ENCODE measurements at regions not wholly inside any gene's neighbourhood (a gene's known extent, or its start where the extent isn't known, plus 50 kb on each side); places are given as distances from the start of the nearest gene placed in this dataset.

GRCh38 chr2:198883604-198884003 is 574.1 kb downstream of the SATB2 start:
- Histone ChIP-seq H3K4me3 (no peak overlapping the region), H3K4me1 (no peaks in the 10 kb centered on the region), H3K27ac (no peak overlapping the region), H3K9me3 (no peaks in the 10 kb centered on the region), H3K36me3 (no peaks in the 10 kb centered on the region), H3K27me3 (no peaks in the 10 kb centered on the region)
- intact Hi-C loops (cut with DNase I): no loop called here
- no peak for DNase-seq (ENCODE audit: extremely low spot score in 2 of 2)
- TF ChIP-seq POLR2A (IDR thresholded peaks at IDR 0.05) (no peak), CTCF (IDR thresholded peaks at IDR 0.05) (no peak), POLR2AphosphoS5 (IDR thresholded peaks at IDR 0.05; ENCODE audit: insufficient read depth in 1 of 2, low read depth in 1 of 2) (no peak)

GRCh38 chr2:198880986-198881385 is 576.8 kb downstream of the SATB2 start:
- Histone ChIP-seq H3K4me3 (no peak overlapping the region), H3K9me3 (no peaks in the 10 kb centered on the region), H3K27me3 (no peaks in the 10 kb centered on the region), H3K4me1 (no peaks in the 10 kb centered on the region), H3K27ac (no peak overlapping the region), H3K36me3 (no peaks in the 10 kb centered on the region)
- DNase-seq (ENCODE audit: extremely low spot score in 2 of 2): no peak
- TF ChIP-seq POLR2A (IDR thresholded peaks at IDR 0.05) (no peak), POLR2AphosphoS5 (IDR thresholded peaks at IDR 0.05; ENCODE audit: insufficient read depth in 1 of 2, low read depth in 1 of 2) (no peak), CTCF (IDR thresholded peaks at IDR 0.05) (no peak)
- intact Hi-C loops (cut with DNase I): no loop called here

GRCh38 chr2:198880421-198880820 is 577.3 kb downstream of the SATB2 start:
- H3K9me3 ChIP-seq: no peaks in the 10 kb centered on the region
- H3K36me3 ChIP-seq: no peaks in the 10 kb centered on the region
- intact Hi-C loops (cut with DNase I): no loop called here
- no peaks in the 10 kb centered on the region for H3K4me1 ChIP-seq
- no peak for DNase-seq (ENCODE audit: extremely low spot score in 2 of 2)
- H3K27ac ChIP-seq: no peak overlapping the region
- H3K27me3 ChIP-seq: no peaks in the 10 kb centered on the region
- TF ChIP-seq POLR2AphosphoS5 (IDR thresholded peaks at IDR 0.05; ENCODE audit: insufficient read depth in 1 of 2, low read depth in 1 of 2) (no peak), POLR2A (IDR thresholded peaks at IDR 0.05) (no peak), CTCF (IDR thresholded peaks at IDR 0.05) (no peak)
- H3K4me3 ChIP-seq: no peak overlapping the region

GRCh38 chr2:198874472-198874858 is 583.3 kb downstream of the SATB2 start:
- no peak for DNase-seq (ENCODE audit: extremely low spot score in 2 of 2)
- Histone ChIP-seq H3K36me3 (no peaks in the 10 kb centered on the region), H3K27me3 (no peaks in the 10 kb centered on the region), H3K4me1 (no peaks in the 10 kb centered on the region), H3K4me3 (no peak overlapping the region), H3K9me3 (no peaks in the 10 kb centered on the region), H3K27ac (no peak overlapping the region)
- intact Hi-C loops (cut with DNase I): no loop called here
- TF ChIP-seq CTCF (IDR thresholded peaks at IDR 0.05) (no peak), POLR2A (IDR thresholded peaks at IDR 0.05) (no peak), POLR2AphosphoS5 (IDR thresholded peaks at IDR 0.05; ENCODE audit: insufficient read depth in 1 of 2, low read depth in 1 of 2) (no peak)

- H3K36me3 ChIP-seq: no peaks in the 10 kb centered on the region
- no peaks in the 10 kb centered on the region for H3K4me1 ChIP-seq
- TF ChIP-seq POLR2AphosphoS5 (IDR thresholded peaks at IDR 0.05; ENCODE audit: insufficient read depth in 1 of 2, low read depth in 1 of 2) (no peak), POLR2A (IDR thresholded peaks at IDR 0.05) (no peak)
- intact Hi-C loops (cut with DNase I): no loop called here
- H3K4me3 ChIP-seq: no peak overlapping the region
- no peaks in the 10 kb centered on the region for H3K9me3 ChIP-seq
- H3K27ac ChIP-seq: no peak overlapping the region
- no peak for DNase-seq (ENCODE audit: extremely low spot score in 2 of 2)
- H3K27me3 ChIP-seq: no peaks in the 10 kb centered on the region
These were observed 584.0 kb downstream of the SATB2 start for GRCh38 chr2:198873503-198874471.
